MCF 10A (cell line): ENCODE measurements at regions not wholly inside any gene's neighbourhood (a gene's known extent, or its start where the extent isn't known, plus 50 kb on each side); places are given as distances from the start of the nearest gene placed in this dataset.

Source experiments
- BruUV-seq: library from RNA; stranded (reverse); fragments of 400-500 nt; replicated peaks from 2 replicates; lab custom pipeline; 2021; lab: Mats Ljungman, UMichigan
- CTCF ChIA-PET: fragments of 300-600 bp; sonication (Branson Sonifier 250); formaldehyde crosslinking; extraction: SDS; loops from one replicate; lab custom pipeline; 2021; ENCODE audit warnings: antibody characterized with exemption, inconsistent platforms; lab: Yijun Ruan, JAX
- POLR2A ChIA-PET: fragments of 300-600, 350-650 bp; sonication (Branson Sonifier 250); formaldehyde crosslinking; extraction: SDS; loops from one replicate; lab custom pipeline; 2020; ENCODE audit warnings: antibody characterized with exemption, inconsistent platforms; lab: Yijun Ruan, JAX
- DNase-seq: peaks from one replicate; pipeline ENCODE4 v3.0.0-alpha.2; 2018; ENCODE audit not compliant: unreplicated experiment
- H3K27ac Mint-ChIP-seq: one replicate; pipeline ENCODE4 v1.8.0; 2022; ENCODE audit warnings: mild to moderate bottlenecking, low read depth, mixed read lengths; ENCODE audit not compliant: unreplicated experiment
- H3K27me3 Mint-ChIP-seq: one replicate; pipeline ENCODE4 v1.8.0; 2022; ENCODE audit warnings: mixed read lengths; ENCODE audit not compliant: insufficient read depth, unreplicated experiment
- H3K36me3 Mint-ChIP-seq: one replicate; pipeline ENCODE4 v1.8.0; 2022; ENCODE audit warnings: mild to moderate bottlenecking, moderate library complexity, mixed read lengths; ENCODE audit not compliant: insufficient read depth, unreplicated experiment
- H3K4me1 Mint-ChIP-seq: one replicate; pipeline ENCODE4 v1.8.0; 2022; ENCODE audit warnings: mixed read lengths; ENCODE audit not compliant: insufficient read depth, unreplicated experiment
- H3K4me3 Mint-ChIP-seq: one replicate; pipeline ENCODE4 v1.8.0; 2022; ENCODE audit warnings: mild to moderate bottlenecking, moderate library complexity, mixed read lengths; ENCODE audit not compliant: unreplicated experiment
- H3K9me3 Mint-ChIP-seq: one replicate; pipeline ENCODE4 v1.8.0; 2022; ENCODE audit warnings: mixed read lengths; ENCODE audit not compliant: unreplicated experiment
- intact Hi-C: fragments of 100-400 bp; cut with micrococcal nuclease; formaldehyde crosslinking; loops from 2 replicates; pipeline ENCODE4 v1.14.1; 2022
- TF ChIP-seq, protein P1 (sequence below): fragments of 200-600 bp; IDR thresholded peaks from one replicate; pipeline ENCODE4 v1.8.0; 2022; ENCODE audit warnings: antibody characterized with exemption, mild to moderate bottlenecking; ENCODE audit not compliant: unreplicated experiment

DNA sequence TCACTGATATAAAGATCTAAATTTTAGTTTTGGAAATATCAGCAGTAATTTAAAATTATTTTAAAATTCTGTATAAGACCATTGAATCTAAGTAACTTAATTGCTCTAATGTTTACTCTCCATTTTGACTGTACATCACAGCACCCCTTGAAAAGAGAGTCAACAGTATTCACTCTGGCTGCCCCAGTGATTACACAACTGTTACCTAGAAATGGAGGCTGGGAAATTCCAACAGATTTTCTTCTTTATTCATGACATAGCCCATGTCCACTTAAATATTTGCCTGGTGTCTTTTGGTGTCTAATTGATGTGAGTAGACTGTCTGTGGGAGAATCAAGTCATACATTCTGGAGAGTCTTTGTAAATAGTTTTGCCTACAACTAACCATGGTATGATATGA lies 301.8 kb upstream of the CDH6 start:
- intact Hi-C loops: no loop called here
- no TSS peak for BruUV-seq
- H3K36me3 Mint-ChIP-seq: no peaks in the 10 kb centered on the region
- no peaks in the 10 kb centered on the region for H3K9me3 Mint-ChIP-seq
- H3K4me3 Mint-ChIP-seq: no peak overlapping the region
- DNase-seq: no peak
- H3K4me1 Mint-ChIP-seq: no peaks in the 10 kb centered on the region
- H3K27ac Mint-ChIP-seq: no peak overlapping the region
- H3K27me3 Mint-ChIP-seq: no peaks in the 10 kb centered on the region
- TF ChIP-seq, protein P1, sequence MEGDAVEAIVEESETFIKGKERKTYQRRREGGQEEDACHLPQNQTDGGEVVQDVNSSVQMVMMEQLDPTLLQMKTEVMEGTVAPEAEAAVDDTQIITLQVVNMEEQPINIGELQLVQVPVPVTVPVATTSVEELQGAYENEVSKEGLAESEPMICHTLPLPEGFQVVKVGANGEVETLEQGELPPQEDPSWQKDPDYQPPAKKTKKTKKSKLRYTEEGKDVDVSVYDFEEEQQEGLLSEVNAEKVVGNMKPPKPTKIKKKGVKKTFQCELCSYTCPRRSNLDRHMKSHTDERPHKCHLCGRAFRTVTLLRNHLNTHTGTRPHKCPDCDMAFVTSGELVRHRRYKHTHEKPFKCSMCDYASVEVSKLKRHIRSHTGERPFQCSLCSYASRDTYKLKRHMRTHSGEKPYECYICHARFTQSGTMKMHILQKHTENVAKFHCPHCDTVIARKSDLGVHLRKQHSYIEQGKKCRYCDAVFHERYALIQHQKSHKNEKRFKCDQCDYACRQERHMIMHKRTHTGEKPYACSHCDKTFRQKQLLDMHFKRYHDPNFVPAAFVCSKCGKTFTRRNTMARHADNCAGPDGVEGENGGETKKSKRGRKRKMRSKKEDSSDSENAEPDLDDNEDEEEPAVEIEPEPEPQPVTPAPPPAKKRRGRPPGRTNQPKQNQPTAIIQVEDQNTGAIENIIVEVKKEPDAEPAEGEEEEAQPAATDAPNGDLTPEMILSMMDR: no peak
- ChIA-PET POLR2A (no interaction called here), CTCF (interaction anchor here (0.6 to 1.0 kb wide), 2 partner anchors 253 to 295 kb away, joined by 3 read pairs; no protein-coding TSS in a partner anchor)

DNA sequence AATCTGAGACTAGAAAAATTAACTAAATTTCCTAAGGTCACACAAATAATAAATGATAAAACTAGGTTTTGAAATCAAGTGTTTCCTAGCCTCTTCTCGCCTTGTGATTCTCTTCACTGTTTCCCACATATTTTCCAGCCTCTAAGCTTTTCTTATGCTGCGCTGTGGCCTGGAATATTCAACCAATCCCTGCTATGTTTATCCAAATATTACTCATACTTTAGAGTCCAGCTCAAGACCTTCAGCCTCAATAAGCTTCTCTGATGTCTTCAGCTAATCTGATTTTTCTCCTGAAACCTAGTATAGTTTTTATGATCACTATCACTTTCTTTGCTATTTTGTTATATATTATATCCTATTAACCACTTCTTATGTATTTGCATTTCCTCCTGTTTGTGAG lies 303.1 kb upstream of the CDH6 start:
- ChIA-PET POLR2A (no interaction called here), CTCF (interaction anchor here (0.6 kb wide), 1 partner anchor 1969 kb away, joined by 3 read pairs; no protein-coding TSS in a partner anchor)
- TF ChIP-seq, protein P1: no peak
- intact Hi-C loops: no loop called here
- BruUV-seq: no TSS peak
- Mint-ChIP-seq H3K27ac (no peak overlapping the region), H3K4me3 (no peak overlapping the region), H3K4me1 (no peaks in the 10 kb centered on the region), H3K36me3 (no peaks in the 10 kb centered on the region), H3K9me3 (no peaks in the 10 kb centered on the region), H3K27me3 (no peaks in the 10 kb centered on the region)
- DNase-seq: no peak

DNA sequence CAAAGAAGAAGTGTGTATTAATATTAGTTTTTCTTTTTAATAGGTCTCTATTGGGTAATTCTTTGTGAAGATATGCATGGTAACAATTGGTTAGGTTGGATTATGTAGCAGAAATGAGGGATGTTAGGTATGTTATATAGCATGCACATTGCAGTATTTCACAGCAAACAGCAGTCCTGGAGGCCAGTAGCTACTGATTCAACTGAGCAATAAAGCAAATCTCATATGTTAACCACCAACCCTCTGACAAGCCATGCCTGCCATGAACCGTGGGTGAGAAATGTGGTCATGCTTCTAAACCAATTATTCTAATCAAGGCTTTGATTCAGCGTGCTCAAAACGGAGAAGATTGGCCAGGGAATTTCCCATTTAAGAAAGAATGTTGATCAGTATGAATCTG lies 313.0 kb upstream of the CDH6 start:
- no peak for DNase-seq
- ChIA-PET CTCF (no interaction called here), POLR2A (no interaction called here)
- Mint-ChIP-seq H3K36me3 (no peaks in the 10 kb centered on the region), H3K4me1 (no peaks in the 10 kb centered on the region), H3K4me3 (no peak overlapping the region), H3K27ac (no peak overlapping the region), H3K27me3 (no peaks in the 10 kb centered on the region), H3K9me3 (no peaks in the 10 kb centered on the region)
- TF ChIP-seq, protein P1: no peak
- BruUV-seq: no TSS peak
- intact Hi-C loops: no loop called here

DNA sequence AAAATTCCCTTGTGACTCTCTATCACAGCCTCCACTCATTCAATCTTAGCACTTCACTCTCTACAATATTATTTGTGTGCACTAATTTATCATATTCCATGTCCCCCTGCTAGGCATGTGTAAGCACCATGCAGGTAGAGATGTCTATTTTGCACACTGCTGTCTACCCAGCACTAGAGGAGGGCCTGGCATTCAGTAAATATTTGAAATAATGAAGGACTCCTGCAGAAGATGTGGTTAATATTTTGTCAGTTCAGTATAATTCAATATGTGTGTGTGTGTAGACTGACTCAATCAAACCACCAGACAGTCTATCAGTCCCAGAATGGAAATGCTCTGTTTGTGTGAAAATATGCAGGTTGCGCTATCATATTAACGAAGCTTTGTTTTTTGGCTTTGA lies 313.6 kb upstream of the CDH6 start:
- BruUV-seq: no TSS peak
- Mint-ChIP-seq H3K9me3 (no peaks in the 10 kb centered on the region), H3K4me3 (no peak overlapping the region), H3K27me3 (no peaks in the 10 kb centered on the region), H3K27ac (no peak overlapping the region), H3K36me3 (no peaks in the 10 kb centered on the region), H3K4me1 (no peaks in the 10 kb centered on the region)
- ChIA-PET POLR2A (no interaction called here), CTCF (no interaction called here)
- no peak for DNase-seq
- TF ChIP-seq, protein P1: no peak
- intact Hi-C loops: no loop called here
